ENCODE measurements at regions not wholly inside any gene's neighbourhood (a gene's known extent, or its start where the extent isn't known, plus 50 kb on each side); places are given as distances from the start of the nearest gene placed in this dataset.
"Not testable (repeated sequence)": the region's sequence is repeated elsewhere in the genome, so short reads cannot be mapped to it uniquely, and the experiment has no call there.

DNA sequence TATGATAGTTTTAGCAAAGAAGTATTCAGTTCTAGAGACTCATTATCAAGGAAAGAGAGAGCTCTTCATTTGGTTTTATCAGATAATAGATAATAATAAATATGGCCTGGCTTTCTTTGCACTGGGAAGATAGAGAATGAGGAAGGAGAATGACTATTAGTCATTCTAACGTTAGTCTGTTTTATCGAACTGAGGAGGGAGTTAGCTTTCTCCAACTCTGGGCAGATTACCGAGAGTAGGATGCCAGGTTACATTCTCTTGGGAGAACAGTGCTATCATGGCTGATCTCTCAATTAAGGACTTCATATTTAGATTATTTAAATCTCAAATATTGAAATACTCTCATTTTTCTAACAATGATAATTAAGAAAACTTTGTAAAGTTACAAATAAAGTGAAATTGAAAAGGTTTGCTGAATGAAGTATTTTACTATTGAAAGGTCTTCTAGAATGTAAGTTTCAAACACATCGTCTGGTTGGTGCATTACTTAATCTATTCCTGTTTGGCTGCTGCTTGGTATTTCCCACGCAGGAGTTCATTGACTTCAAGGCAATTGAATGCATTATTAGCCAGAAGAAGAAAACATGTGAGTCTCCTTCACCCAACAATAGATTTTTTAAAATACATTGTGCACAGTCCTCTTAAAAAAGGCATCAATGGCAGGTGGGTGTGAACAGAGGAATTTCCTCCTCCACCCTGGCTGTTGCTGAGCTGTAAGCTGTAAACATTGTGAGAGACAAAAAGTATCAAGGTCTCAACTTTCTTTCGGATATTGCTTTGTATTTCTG lies 140.8 kb downstream of the C9orf152 start:
- DNase-seq = no peak

DNA sequence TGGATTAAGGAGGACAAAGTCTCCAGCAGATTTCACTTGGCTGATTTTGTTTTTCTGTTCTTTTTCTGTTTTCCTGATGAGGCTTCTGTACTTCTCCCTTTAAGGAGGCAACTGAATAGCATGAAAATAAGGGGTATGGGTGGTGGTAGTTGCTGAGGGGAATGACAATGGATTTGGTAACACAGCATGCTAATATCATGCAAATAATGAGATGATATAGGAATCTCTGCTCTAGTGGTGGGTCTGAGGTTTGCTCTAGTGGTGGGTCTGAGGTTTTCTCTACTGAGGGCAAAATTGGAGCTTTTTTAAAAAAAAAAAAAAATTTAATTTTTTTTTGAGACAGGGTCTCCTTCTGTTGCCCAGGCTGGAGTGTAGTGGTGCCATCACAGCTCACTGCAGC lies 139.7 kb downstream of the C9orf152 start:
- no peak for DNase-seq

DNA sequence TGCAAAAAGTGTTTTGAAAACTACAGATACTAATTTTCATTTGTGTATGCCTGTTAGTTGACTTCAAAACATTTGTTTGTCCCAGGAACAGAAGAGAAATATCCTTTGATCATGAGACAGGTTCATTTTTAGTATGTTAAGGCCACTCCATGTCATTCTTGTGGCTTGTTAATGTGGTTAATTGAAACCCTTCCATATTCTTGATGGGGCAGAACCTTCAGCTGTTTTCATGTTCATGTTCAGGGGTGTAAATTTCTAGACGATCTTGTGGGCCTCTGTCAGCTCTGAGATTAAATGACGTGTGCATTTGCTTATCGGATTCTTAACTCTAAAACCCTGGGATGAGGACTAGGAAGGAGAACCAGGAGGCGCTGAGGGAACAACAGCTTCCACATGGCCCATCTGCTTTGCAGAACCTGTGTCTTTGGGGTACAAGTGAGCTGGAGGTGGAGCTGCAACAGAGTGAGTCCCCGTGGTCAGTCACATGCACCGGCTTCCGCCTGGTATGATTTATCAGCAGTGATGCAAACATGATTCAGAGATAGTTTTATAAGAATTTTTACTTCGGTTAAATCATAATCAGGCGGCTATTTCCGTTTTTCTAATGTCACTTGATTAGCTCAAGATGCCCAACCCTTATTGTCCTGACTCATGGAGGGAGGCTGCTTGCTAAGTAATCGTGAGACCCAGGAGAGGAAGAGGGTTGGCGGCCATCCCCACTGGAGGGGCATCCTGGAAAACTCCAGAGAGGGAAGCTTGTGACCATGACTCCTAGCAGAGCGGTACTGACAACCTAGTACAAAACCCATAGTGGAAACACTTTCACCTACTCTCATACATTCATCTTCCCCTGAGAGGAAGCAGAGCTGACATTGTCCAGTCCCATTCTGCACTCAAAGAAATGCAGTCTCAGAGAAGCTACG lies 138.4 kb downstream of the C9orf152 start:
- DNase-seq = no peak

DNA sequence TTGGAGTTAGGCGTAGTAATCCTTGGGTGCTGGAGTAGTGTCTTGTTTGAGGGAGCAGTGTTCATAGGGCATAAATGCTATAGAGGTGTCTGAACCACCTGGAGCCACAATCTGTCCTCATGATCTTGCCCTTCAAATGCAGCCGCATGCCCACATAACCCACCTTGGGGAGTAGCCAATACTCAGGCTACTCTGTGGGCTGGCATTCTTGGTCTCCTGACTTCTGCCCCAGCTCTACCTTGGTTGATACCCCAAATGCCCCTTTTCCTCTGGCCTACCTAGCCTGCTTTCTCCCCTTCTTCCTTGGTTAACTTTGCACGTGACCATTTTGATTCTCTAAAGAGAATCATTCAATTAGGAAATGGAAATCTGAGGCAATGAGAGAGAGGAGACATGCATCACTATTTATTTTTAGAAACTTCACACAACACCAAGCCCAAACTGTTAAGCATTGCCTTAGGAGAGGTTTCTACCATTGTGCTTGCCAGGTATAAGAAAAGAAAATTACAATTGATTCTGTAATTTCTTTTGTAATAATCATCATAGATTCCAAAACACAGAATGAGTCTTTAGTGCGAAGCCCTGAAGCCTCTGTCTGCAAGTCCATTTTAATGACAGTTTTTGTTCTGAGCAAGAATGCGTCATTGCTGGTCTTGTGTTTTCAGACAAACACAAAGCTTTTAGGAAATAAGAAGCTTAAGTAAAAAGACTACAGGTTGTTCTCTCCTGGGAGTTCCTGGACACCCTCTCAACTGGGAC lies 135.2 kb downstream of the C9orf152 start:
- DNase-seq = no peak

DNA sequence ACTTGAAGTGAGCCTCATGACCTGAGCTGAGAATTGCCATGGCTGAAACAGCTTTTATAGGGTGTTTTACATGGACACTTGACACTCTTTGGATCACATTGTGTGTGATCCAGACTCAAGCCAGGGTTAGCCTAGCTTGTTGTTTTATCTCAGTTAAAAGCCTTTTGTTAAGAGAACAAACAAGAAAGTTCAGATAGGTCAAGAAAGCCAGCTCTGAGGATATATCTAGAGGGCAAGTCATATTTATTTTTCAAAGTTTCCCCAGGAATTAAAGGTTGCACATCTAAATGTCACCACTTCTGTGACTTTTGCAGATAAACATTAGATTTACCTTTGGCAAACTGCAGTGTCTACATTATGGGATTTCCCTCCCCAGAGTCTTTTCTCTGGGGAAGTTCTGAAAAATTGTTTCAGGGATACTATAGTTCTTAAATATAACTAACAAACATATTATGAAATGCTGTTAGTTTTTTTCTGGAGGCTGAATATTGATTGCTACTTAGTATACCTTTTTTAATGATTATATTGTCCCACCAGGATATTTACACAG lies 134.5 kb downstream of the C9orf152 start:
- DNase-seq = no peak

DNA sequence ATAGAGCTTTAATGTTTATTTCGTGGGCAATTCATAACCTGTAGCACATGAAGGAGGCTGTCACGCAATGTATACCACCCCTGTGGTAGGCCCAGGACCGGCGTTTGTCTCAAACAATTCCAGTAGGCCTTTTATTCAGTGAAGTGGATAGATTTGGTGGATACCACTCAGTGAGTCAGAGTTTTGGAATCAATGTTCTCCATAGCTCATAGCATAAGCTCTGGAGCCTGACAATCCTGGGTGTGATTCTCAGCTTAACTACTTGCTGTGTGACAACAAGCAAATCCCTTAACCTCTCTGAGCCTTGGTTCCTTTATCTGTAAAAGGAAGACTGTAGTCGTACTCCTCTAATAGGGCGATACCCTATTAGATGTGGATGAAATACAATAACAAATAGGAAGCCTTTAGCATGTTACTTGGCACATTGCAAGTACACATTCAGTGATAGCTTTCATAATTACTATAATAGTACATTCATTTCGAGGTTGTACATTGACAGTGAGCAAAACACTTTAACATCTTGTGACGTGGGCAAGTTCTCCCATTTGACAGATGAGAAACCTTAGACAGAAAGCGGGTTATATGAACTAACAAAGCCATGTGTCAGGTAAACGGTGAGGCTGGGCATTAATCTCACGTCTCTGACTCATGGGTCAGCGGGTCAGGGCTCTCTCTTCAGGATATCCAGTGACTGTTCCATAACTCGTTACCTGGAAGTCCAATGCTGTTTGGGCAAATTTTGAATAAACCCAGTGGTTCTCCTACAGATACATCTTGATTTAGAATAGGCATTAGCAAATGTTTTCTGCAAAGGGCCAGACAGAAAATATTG lies 130.8 kb downstream of the C9orf152 start:
- no peak for DNase-seq

DNA sequence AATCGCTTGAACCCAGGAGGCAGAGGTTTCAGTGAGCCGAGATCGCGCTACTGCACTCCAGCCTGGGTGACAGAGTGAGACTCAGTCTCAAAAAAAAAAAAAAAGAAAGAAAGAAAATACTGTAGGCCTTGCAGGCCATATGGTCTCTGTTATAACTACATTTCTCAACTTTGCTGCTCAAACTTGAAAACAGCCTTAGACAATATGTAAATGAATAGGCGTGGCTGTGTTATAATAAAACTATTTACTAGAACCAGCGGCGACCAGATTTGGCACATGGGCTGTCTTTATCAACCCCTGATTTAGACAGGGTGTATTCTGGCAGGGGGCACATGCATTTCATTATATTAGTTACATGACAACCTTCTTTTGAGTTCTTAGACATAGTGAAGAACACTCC lies 130.0 kb downstream of the C9orf152 start:
- no peak for DNase-seq

DNA sequence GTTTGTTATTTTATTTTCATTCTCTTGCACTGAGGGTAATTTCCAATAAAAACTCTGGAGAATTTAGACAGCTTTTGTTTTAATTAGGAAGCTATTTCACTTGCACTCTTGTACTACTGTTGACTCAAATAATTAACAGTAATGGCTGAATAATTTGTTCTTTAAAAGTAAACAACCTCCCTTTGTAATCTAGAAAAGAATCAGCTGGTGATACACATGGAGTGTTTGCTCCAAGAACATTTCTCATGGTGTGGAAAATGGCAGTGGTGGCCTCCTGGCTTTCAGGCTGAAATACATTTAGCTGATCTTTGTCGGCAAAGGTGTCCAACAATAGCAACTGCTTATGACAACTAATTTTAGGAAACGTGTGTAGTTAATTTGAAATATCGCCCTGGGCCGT lies 129.4 kb downstream of the C9orf152 start:
- DNase-seq = no peak

DNA sequence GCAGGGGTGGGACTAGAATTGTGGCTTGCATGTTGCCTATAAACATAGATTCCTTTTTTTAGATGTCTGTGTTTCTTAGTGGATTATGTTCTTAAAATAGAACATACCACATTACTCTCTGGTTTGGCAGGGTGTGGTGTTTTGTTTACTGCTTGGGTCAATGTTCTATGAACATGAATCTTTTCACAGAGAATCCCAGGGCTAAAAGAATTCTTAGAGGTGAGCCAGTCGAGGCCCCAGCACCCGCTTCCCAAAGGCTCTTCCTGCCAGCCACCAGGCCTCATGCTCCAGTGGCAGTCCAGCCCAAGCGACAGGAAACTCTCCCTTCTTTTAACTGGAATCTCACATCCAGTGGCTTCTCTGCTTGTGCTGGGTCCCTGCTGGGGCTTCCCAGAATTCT lies 126.6 kb downstream of the C9orf152 start:
- no peak for DNase-seq

DNA sequence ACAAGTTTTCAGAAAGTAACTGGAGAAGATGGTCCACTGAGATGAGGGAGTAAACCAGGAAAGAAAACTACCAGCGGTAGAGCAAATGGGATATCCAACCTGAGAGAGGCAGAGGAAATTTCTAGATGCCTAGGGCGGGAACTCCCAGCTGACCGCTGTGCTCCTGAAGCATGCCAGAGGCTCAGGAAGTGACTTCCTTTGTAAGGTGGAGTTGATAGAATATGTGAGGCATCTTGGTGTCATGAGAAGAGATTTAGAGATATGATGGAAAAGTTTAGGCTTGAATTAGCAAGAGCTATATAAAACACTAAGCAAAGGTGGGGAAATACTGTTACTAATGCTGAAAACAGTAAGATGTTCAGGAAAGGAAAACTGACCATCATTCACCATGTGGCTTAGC lies 124.1 kb downstream of the C9orf152 start:
- no peak for DNase-seq

DNA sequence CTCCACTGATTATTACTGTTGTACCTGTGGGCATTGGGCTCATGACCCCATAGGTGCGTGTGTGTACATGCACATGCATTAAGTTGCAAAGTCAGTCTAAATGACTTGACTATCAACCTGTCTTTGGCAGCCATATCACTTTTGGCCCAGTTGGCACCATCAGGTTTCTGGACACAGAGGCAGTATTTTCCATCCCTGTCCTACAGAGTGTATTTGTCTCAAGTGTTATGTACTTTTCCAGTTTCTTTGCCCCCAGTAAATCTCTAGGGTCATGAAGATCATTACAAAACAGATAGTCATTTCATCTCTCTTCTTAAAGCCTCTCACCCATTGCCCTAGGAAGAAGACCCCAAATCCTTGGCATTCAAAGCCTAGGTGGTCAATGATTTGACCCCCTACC lies 121.4 kb downstream of the C9orf152 start:
- no peak for DNase-seq

DNA sequence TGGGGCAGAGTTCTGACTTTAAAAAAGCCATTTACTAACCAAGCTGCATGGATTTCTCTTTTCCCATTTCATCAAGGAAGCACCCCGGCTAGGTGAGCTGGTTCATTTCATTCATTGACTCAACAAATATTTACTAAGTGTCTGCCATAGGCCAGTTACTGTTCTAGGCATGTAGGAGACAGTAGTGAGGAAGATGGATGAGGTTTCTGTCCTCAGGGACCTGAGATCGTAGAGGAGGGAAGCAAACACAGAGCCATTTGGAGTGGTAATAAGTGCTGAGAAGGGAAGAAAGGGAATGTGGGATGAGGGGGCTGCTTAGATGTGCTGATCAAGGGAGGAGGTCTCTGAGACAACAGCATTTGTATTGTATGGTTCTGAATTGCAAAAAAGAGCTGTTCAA lies 120.4 kb downstream of the C9orf152 start:
- no peak for DNase-seq

DNA sequence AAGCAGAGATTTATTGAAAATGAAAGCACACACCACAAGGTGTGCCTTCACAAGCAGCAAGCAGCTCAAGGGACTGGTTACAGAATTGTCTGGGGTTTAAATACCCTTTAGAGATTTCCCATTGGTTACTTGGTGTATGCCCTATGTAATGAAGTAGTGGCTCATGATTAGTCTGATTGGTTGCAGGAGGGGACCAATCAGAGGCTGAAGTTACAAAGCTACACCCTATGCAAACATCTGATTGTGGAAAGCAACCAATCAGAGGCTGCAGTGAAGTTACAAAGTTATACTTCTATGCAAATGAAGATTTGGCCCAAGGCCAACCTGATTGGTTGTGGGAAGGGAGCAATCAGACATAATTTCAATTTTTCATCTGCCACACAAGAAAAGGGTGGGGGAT lies 119.9 kb downstream of the C9orf152 start:
- DNase-seq = no peak

DNA sequence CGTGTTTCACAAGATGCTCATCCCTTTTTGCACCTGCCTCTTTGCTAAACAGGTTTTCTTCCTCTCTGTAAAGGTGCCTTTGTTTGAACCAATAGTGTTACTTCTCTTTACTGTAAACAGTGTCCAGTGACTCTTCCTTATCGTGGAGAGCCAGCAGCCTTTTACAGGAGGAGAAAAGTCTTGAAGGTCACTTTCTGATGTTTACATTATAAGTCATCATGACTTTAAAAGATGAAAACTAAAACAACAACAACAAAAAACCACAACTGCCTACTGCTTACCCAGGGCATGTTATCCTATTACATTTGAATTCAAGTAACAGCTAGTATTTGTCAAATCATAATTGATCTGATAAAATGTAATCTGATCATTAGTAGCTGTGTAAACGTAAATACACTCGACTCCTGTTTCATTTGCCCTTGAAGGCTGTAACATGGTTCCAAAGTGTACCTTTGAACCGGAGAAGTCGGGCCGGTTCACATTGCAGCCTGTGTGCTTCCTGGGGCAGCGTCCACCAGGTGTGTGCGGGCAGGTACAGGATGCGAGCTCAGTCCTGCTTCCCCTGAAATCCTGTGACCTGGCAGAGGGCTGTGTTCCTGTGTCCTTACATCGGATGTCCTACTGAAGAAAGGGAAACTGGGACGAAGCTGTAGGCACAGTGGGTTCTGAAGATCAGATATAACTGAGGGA lies 118.1 kb downstream of the C9orf152 start:
- DNase-seq = no peak

DNA sequence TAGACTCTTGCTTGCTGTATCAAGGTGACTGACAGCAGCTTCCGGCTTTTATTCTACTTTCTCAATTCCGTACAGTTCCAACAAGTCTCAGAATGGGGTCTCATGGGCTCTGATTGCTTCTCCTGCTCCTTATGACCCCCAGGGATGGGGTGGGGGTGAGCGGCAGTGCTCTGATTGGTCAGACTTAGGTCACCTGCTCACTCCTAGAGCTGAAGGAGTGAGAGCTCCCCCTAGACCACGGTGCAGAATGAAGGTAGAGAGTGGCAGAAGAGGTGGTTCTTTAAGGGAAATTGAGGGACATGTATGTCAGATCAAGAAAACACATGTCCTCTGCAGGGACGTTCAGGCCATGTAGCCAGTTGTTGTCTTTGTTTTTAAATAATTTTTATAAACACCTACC lies 115.2 kb downstream of the C9orf152 start:
- no peak for DNase-seq

DNA sequence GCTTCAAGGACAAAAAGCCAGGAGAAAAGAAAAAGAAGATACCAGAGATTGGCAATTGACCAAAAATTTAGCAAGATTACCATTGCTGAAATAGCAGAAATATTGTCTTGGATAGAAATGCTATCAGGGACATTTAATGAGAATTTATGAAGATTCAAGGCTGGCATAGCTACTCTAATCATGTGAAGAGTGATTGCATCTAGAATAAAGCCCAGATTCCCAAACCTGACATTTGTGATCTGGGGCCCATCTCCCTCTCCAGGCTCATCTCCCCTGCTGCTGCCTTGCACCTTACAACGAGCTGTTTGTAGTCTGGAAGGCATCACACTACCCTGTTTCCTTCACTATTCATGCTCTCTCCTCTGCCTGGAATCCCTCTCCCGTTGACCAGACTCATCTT lies 114.5 kb downstream of the C9orf152 start:
- DNase-seq = no peak

DNA sequence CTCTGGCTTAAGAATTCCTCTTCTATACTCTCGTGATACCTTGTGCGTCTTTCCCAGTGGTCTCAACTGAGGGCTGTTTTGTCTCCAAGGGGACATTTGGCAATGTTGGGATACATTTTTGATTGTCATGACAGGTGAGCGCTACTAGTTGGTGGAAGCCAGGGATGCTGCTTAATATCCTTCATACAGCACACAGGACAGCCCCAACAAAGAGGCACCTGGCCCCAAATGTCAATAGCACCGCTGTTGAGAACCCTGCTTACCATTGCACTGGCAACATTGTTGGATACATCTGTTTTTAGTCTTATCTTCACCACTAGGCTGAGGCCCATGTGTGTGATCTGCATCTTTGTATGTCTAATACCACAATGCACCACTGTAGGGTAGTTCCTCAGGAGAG lies 114.1 kb downstream of the C9orf152 start:
- DNase-seq = no peak

DNA sequence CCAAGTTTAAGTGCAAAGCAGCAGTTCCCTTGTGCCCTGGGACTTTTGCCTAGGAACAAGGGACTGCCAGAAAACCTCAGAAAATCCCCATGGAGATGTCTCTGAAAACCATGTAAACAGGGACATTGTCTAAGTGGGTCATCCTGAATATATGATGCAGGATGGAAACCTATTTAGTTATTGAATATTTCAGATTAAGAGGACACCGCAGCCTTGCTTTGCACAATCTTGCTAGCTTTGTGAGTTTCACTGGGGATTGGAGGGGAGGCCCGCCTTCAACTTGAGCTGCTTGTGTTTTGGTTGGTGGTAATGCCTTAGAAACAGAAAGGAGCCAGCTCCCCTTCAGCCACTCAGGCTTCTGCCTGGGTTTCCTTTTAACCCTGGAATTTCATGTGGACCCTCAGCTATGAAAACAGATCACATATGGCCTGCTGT lies 112.8 kb downstream of the C9orf152 start:
- DNase-seq = no peak

DNA sequence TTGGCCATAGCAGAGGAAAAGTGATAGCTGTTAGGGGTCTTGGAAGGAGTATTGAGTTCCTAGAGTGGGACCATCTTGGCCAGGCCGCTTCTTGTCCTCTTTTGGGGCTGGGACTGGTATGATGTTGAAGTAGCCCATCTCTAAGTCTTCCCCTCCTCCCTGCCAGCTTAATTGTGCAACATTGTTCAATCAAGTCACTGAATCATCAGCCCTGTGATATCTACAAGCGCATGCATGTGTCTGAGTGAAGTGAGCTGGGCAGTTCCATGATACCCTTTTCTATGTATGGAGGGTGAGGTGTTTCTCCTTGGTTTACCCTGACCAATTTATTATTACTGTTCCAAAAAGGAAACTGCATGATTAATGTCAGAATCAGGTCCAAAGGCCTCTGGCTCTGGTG lies 112.2 kb downstream of the C9orf152 start:
- DNase-seq = no peak

DNA sequence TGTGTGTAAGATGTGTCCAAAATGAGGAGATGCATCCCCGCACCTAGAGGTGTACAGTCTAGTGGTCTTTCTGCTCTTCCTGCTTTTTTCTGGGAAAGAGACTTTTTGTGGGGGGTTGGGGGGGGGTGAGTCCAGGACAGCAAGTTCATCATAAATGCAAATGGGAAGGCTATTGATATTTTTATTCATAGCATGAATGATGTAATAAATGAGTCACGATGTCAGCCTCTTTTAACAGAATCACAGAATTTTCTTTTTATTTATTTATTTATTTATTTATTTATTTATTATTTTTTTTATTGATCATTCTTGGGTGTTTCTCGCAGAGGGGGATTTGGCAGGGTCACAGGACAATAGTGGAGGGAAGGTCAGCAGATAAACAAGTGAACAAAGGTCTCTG lies 111.3 kb downstream of the C9orf152 start:
- not testable (repeated sequence) for DNase-seq
